Lower lobe of right lung (tissue), 2 donors: ENCODE measurements at regions not wholly inside any gene's neighbourhood (a gene's known extent, or its start where the extent isn't known, plus 50 kb on each side); places are given as distances from the start of the nearest gene placed in this dataset.

ENCODE experiments used
- ATAC-seq, 2 donors: fragments of 200-7000 bp; cut with Tn5 transposase; one replicate each; pipeline ENCODE4 v1.9.1; 2020 to 2022; ENCODE audit warnings: mild to moderate bottlenecking in 2 of 2, moderate library complexity in 2 of 2
- DNase-seq: peaks from one replicate; pipeline ENCODE4 v3.0.0-alpha.2; 2020
- H3K27ac ChIP-seq: fragments of 200-600 bp; one replicate; pipeline ENCODE4 v1.8.0; 2022
- H3K27me3 ChIP-seq: fragments of 200-600 bp; one replicate; pipeline ENCODE4 v1.8.0; 2022; ENCODE audit warnings: low read depth
- H3K36me3 ChIP-seq: fragments of 200-600 bp; one replicate; pipeline ENCODE4 v1.8.0; 2022; ENCODE audit warnings: mild to moderate bottlenecking
- H3K4me1 ChIP-seq: fragments of 200-600 bp; one replicate; pipeline ENCODE4 v1.8.0; 2022
- H3K4me3 ChIP-seq: fragments of 200-600 bp; one replicate; pipeline ENCODE4 v1.8.0; 2022; ENCODE audit warnings: mild to moderate bottlenecking
- H3K9me3 ChIP-seq: fragments of 200-600 bp; one replicate; pipeline ENCODE4 v1.8.0; 2022
- CTCF ChIP-seq: fragments of 200-600 bp; IDR thresholded peaks from one replicate; pipeline ENCODE4 v1.8.0; 2022; ENCODE audit warnings: antibody characterized with exemption, mild to moderate bottlenecking
- intact Hi-C: fragments of 100-400 bp; cut with DNase I; formaldehyde crosslinking; loops from one replicate; pipeline ENCODE4 v1.11.0; 2022
- donor health status: DM: no; HTN: yes; CAD: no; lungs with severe emphysema.

GRCh38 chr5:167943343-167943742 is 348.1 kb upstream of the WWC1 start:
- Histone ChIP-seq H3K4me3 (no peak overlapping the region), H3K27ac (no peak overlapping the region), H3K36me3 (no peaks in the 10 kb centered on the region), H3K4me1 (no peaks in the 10 kb centered on the region), H3K9me3 (no peaks in the 10 kb centered on the region), H3K27me3 (no peaks in the 10 kb centered on the region)
- DNase-seq, result no peak
- intact Hi-C loops, result no loop called here
- no peak for ATAC-seq
- no peak for TF ChIP-seq CTCF

- DNase-seq (no peak), ATAC-seq (no peak)
- H3K27ac ChIP-seq, result no peak overlapping the region
- H3K36me3 ChIP-seq, result no peaks in the 10 kb centered on the region
- intact Hi-C loops, result no loop called here
- TF ChIP-seq CTCF, result no peak
- no peaks in the 10 kb centered on the region for H3K4me1 ChIP-seq
- H3K27me3 ChIP-seq, result no peaks in the 10 kb centered on the region
- H3K4me3 ChIP-seq, result no peak overlapping the region
- H3K9me3 ChIP-seq, result no peaks in the 10 kb centered on the region
Measured at GRCh38 chr5:167944121-167944852, 347.2 kb upstream of the WWC1 start.

- Histone ChIP-seq H3K27me3 (no peaks in the 10 kb centered on the region), H3K9me3 (no peaks in the 10 kb centered on the region), H3K36me3 (no peaks in the 10 kb centered on the region), H3K27ac (no peak overlapping the region), H3K4me3 (no peak overlapping the region), H3K4me1 (no peaks in the 10 kb centered on the region)
- DNase-seq, result no peak
- TF ChIP-seq CTCF, result no peak
- peak in 1 of 2 donors; percentile 34 for ATAC-seq
- intact Hi-C loops, result no loop called here
Measured at GRCh38 chr5:167945542-167946384, 345.7 kb upstream of the WWC1 start.

GRCh38 chr5:167947306-167947705 is 344.1 kb upstream of the WWC1 start:
- DNase-seq (no peak), ATAC-seq (no peak)
- intact Hi-C loops, result no loop called here
- Histone ChIP-seq H3K4me1 (no peaks in the 10 kb centered on the region), H3K27me3 (no peaks in the 10 kb centered on the region), H3K9me3 (no peaks in the 10 kb centered on the region), H3K4me3 (no peak overlapping the region), H3K27ac (no peak overlapping the region), H3K36me3 (no peaks in the 10 kb centered on the region)
- no peak for TF ChIP-seq CTCF

- no peak for TF ChIP-seq CTCF
- intact Hi-C loops, result no loop called here
- Histone ChIP-seq H3K27ac (no peak overlapping the region), H3K9me3 (no peaks in the 10 kb centered on the region), H3K4me3 (no peak overlapping the region), H3K4me1 (no peaks in the 10 kb centered on the region), H3K36me3 (no peaks in the 10 kb centered on the region), H3K27me3 (no peaks in the 10 kb centered on the region)
- DNase-seq (no peak), ATAC-seq (no peak)
Measured at GRCh38 chr5:167948251-167948650, 343.2 kb upstream of the WWC1 start.
